GM23248 (cell line): ENCODE measurements at regions not wholly inside any gene's neighbourhood (a gene's known extent, or its start where the extent isn't known, plus 50 kb on each side); places are given as distances from the start of the nearest gene placed in this dataset.
"Not testable (repeated sequence)": the region's sequence is repeated elsewhere in the genome, so short reads cannot be mapped to it uniquely, and the experiment has no call there.

Source experiments
- DNase-seq: peaks from one replicate; pipeline ENCODE4 v3.0.0-alpha.2; 2015
- H2AFZ ChIP-seq: fragments of 200-600 bp; sonication (generic); 2 replicates; pipeline ENCODE4 v1.6.1; 2016; ENCODE audit warnings: antibody characterized with exemption
- H3F3A ChIP-seq: fragments of 200-600 bp; sonication (generic); 2 replicates; pipeline ENCODE4 v1.6.1; 2016; ENCODE audit warnings: mild to moderate bottlenecking, antibody characterized with exemption, mixed run types; ENCODE audit not compliant: insufficient read depth
- H3K27ac ChIP-seq: fragments of 200-600 bp; sonication (generic); 2 replicates; pipeline ENCODE4 v1.5.1; 2016; ENCODE audit warnings: mild to moderate bottlenecking
- H3K27me3 ChIP-seq: fragments of 200-600 bp; sonication (generic); replicated peaks from 2 replicates; pipeline ENCODE4 v1.6.1; 2016; ENCODE audit warnings: mild to moderate bottlenecking; ENCODE audit not compliant: insufficient read depth
- H3K36me3 ChIP-seq: fragments of 200-600 bp; sonication (generic); 2 replicates; pipeline ENCODE4 v1.6.1; 2016; ENCODE audit warnings: low read depth, mild to moderate bottlenecking
- H3K4me1 ChIP-seq: fragments of 200-600 bp; sonication (generic); 2 replicates; pipeline ENCODE4 v1.6.1; 2016; ENCODE audit warnings: mild to moderate bottlenecking; ENCODE audit not compliant: insufficient read depth
- H3K4me2 ChIP-seq: fragments of 200-600 bp; sonication (generic); one replicate; pipeline ENCODE4 v1.6.1; 2016; ENCODE audit warnings: mild to moderate bottlenecking; ENCODE audit not compliant: unreplicated experiment
- H3K4me3 ChIP-seq: fragments of 200-600 bp; sonication (generic); 2 replicates; pipeline ENCODE4 v1.5.1; 2016; ENCODE audit warnings: mild to moderate bottlenecking
- H3K79me2 ChIP-seq: fragments of 200-600 bp; sonication (generic); 2 replicates; pipeline ENCODE4 v1.6.1; 2016; ENCODE audit warnings: mild to moderate bottlenecking; ENCODE audit not compliant: insufficient read depth
- H3K9ac ChIP-seq: fragments of 200-600 bp; sonication (generic); 2 replicates; pipeline ENCODE4 v1.6.1; 2016; ENCODE audit warnings: mild to moderate bottlenecking
- H3K9me2 ChIP-seq: fragments of 200-600 bp; sonication (generic); 2 replicates; pipeline ENCODE4 v1.6.1; 2016; ENCODE audit warnings: mixed run types, mild to moderate bottlenecking, moderate library complexity; ENCODE audit not compliant: insufficient read depth
- H3K9me3 ChIP-seq: fragments of 200-600 bp; sonication (generic); one replicate; pipeline ENCODE4 v1.6.1; 2017; ENCODE audit warnings: low read depth
- H4K20me1 ChIP-seq: fragments of 200-600 bp; sonication (generic); 2 replicates; pipeline ENCODE4 v1.6.0; 2016; ENCODE audit not compliant: insufficient read depth
- EZH2 ChIP-seq: fragments of 200-600 bp; sonication (generic); IDR thresholded peaks from 2 replicates; pipeline ENCODE4 v1.6.1; 2018; ENCODE audit warnings: antibody characterized with exemption, mild to moderate bottlenecking; ENCODE audit not compliant: insufficient read depth, poor library complexity, severe bottlenecking
- EZH2phosphoT487 ChIP-seq: fragments of 200-600 bp; sonication (generic); IDR thresholded peaks from 2 replicates; pipeline ENCODE4 v1.6.1; 2018; ENCODE audit warnings: antibody characterized with exemption, moderate library complexity, mild to moderate bottlenecking, low read depth; ENCODE audit not compliant: insufficient read depth
- WGBS, 2 experiments: methylation state at CpG; one replicate each; pipeline ENCODE4 v1.1.6; 2015 to 2017; ENCODE audit warnings: low lambda C conversion rate in 2 of 2, low coverage in 1 of 2; ENCODE audit errors: missing lambda C conversion rate in 2 of 2; 5-methylcytosine and 5-hydroxymethylcytosine counted together
- in situ Hi-C: fragments of 300-500 bp; cut with MboI; formaldehyde crosslinking; loops from 2 replicates; pipeline ENCODE4 v1.15.0; 2020

DNA sequence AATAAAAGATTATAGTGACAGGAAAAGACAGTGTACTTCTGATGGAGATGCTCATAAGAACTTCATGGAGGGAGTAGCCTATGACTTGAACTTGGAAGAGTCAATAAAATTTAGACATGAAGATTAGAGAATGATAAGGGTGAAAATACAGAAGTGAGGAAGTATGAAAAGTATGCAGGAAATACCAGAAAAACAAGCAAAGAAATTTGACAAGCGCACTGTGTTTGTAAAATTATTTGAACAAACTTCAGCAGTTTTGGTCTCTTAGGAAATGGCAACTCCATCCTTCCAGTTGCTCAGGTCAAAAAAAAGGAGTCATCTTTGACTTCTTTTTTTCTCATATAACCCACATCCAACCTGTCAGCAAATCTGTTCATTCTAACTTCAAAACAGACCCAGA, 864.0 kb upstream of the ZEB2 start:
- no peaks in the 10 kb centered on the region for H3F3A ChIP-seq
- in situ Hi-C loops = no loop called here
- H3K9me3 ChIP-seq = no peaks in the 10 kb centered on the region
- TF ChIP-seq EZH2phosphoT487 (no peak), EZH2 (no peak)
- 97 to 100% methylated on average over 1 of the region's 1 CpG for WGBS, 2 experiments
- no peaks in the 10 kb centered on the region for H3K79me2 ChIP-seq
- no peaks in the 10 kb centered on the region for H3K36me3 ChIP-seq
- H3K4me2 ChIP-seq = no peak overlapping the region
- no peak overlapping the region for H2AFZ ChIP-seq
- H3K4me1 ChIP-seq = peaks cover 9% of the 10 kb centered on the region; the same call in 1 of the 2 replicates
- H3K27ac ChIP-seq = no peak overlapping the region
- no peaks in the 10 kb centered on the region for H3K27me3 ChIP-seq
- H3K9ac ChIP-seq = no peak overlapping the region
- no peak overlapping the region for H3K4me3 ChIP-seq
- no peaks in the 10 kb centered on the region for H4K20me1 ChIP-seq
- H3K9me2 ChIP-seq = no peaks in the 10 kb centered on the region
- DNase-seq = no peak

DNA sequence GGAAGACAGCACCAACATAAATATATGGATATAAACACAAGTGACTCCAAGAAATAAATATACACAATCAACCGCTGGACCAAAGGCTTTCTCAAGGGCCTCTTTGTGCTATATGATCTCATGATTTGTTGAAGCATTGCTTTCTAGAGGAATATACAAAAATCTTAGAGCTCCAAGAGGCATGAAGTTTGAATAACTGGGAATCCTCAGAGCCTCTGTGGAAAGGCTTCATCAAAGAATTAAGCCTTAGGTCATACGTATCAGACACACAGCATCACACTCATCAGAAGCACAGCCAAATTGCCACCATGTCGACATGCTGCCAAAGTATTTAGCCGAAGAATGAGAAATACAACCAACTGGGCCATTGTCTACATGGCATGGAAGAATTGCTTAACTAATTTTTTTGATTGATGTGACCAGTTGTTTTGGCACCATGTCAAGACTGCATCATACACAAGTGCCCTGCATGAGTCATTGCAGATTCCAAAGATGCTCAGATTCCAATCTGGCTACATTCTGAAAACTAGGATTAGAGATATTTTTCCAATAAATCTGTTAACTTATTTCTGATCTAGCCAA, 860.6 kb upstream of the ZEB2 start:
- Histone ChIP-seq H3K9ac (no peak overlapping the region), H3K79me2 (no peaks in the 10 kb centered on the region), H3K9me2 (no peaks in the 10 kb centered on the region), H3K9me3 (no peaks in the 10 kb centered on the region), H3K4me1 (peaks cover 9% of the 10 kb centered on the region; the same call in 1 of the 2 replicates), H3F3A (no peaks in the 10 kb centered on the region), H4K20me1 (no peaks in the 10 kb centered on the region), H3K27ac (no peak overlapping the region), H2AFZ (no peak overlapping the region), H3K4me2 (no peak overlapping the region), H3K4me3 (no peak overlapping the region), H3K27me3 (no peaks in the 10 kb centered on the region), H3K36me3 (no peaks in the 10 kb centered on the region)
- in situ Hi-C loops = no loop called here
- peak; percentile 69 for DNase-seq
- TF ChIP-seq EZH2 (no peak), EZH2phosphoT487 (no peak)
- 60 to 66% methylated on average over 4 of the region's 4 CpGs for WGBS, 2 experiments

DNA sequence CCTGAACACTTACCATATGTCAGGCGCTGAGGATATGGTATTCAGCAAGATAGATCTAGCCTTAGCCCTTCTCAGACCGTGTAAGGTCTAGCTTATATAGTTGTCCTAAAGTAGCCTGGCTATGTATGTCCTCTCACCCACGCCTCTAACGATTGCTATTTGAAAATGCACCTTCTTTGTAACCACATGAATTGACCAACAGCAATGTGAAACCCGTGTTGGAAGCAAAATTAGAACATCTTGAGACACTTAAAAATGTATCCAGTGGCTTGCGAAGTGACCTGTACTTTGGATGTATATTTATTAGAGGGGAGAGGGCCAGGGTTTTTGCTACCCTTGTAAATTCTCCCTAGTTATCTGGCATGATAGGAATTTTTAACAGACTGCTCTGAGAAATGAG, 860.0 kb upstream of the ZEB2 start:
- in situ Hi-C loops = no loop called here
- Histone ChIP-seq H3K36me3 (no peaks in the 10 kb centered on the region), H4K20me1 (no peaks in the 10 kb centered on the region), H3F3A (no peaks in the 10 kb centered on the region), H3K9ac (no peak overlapping the region), H3K4me3 (no peak overlapping the region), H3K4me2 (no peak overlapping the region), H3K9me3 (no peaks in the 10 kb centered on the region), H3K9me2 (no peaks in the 10 kb centered on the region), H3K27ac (no peak overlapping the region), H3K4me1 (peaks cover 9% of the 10 kb centered on the region; the same call in 1 of the 2 replicates), H3K27me3 (no peaks in the 10 kb centered on the region), H2AFZ (no peak overlapping the region), H3K79me2 (no peaks in the 10 kb centered on the region)
- no peak for DNase-seq
- 83 to 90% methylated on average over 6 of the region's 6 CpGs for WGBS, 2 experiments
- TF ChIP-seq EZH2 (no peak), EZH2phosphoT487 (no peak)

DNA sequence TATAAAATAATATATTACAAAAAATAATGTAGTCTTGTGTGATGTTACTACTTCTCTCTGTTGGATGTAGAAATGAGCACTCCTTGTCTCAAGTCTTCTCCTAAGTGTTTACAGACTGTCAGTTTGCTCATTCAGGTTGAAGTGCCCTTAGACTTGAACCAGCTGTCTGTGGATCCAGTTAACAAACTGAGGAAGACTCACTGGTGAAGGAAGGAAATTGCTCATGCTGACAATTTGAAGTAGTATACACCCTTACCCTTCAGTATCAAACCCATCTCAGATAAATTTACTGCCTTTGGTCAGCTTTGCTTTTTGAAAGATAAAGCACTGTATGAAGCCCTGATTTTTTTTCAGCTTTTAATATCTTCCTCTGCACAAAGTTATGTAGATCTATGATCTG, 854.2 kb upstream of the ZEB2 start:
- Histone ChIP-seq H3K9me3 (no peaks in the 10 kb centered on the region), H3K4me3 (no peak overlapping the region), H3K4me2 (no peak overlapping the region), H3K79me2 (no peaks in the 10 kb centered on the region), H3K27me3 (no peaks in the 10 kb centered on the region), H3K9me2 (no peaks in the 10 kb centered on the region), H3F3A (no peaks in the 10 kb centered on the region), H4K20me1 (no peaks in the 10 kb centered on the region), H3K9ac (no peak overlapping the region), H3K27ac (no peak overlapping the region), H3K36me3 (no peaks in the 10 kb centered on the region), H2AFZ (no peak overlapping the region), H3K4me1 (no peaks in the 10 kb centered on the region)
- in situ Hi-C loops = no loop called here
- no peak for DNase-seq
- no peak for TF ChIP-seq EZH2
- TF ChIP-seq EZH2phosphoT487 = no peak

DNA sequence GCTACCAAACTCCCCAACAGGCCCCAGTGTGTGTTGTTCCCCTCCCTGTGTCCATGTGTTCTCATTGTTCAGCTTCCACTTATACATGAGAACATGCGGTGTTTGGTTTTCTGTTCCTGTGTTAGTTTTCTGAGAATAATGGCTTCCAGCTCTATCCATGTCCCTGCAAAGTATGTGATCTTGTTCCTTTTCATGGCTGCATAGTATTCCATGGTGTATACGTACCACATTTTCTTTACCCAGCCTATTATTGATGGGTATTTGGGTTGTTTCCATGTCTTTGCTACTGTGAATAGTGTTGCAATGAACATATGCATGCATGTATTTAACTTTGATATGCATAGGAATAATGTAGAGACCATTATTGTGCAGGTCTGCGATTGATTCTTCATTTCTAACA, 847.4 kb upstream of the ZEB2 start:
- WGBS, 2 experiments = 89 to 93% methylated on average over 3 of the region's 3 CpGs
- H3K4me2 ChIP-seq, H3K79me2 ChIP-seq, H3K9me2 ChIP-seq, H3K9ac ChIP-seq, H3K27me3 ChIP-seq, DNase-seq, H4K20me1 ChIP-seq, H2AFZ ChIP-seq, H3K36me3 ChIP-seq, in situ Hi-C loops, H3K4me1 ChIP-seq, H3K9me3 ChIP-seq, H3F3A ChIP-seq, H3K4me3 ChIP-seq, H3K27ac ChIP-seq: not testable (repeated sequence)
